HG03354 (cell line): ENCODE measurements at regions not wholly inside any gene's neighbourhood (a gene's known extent, or its start where the extent isn't known, plus 50 kb on each side); places are given as distances from the start of the nearest gene placed in this dataset.
"Not testable (repeated sequence)": the region's sequence is repeated elsewhere in the genome, so short reads cannot be mapped to it uniquely, and the experiment has no call there.

ENCODE experiments used
- ATAC-seq: cut with Tn5 transposase; IDR thresholded peaks from one replicate; pipeline ENCODE4 v1.9.1; 2021; ENCODE audit warnings: mild to moderate bottlenecking; ENCODE audit not compliant: unreplicated experiment, poor library complexity, severe bottlenecking

DNA sequence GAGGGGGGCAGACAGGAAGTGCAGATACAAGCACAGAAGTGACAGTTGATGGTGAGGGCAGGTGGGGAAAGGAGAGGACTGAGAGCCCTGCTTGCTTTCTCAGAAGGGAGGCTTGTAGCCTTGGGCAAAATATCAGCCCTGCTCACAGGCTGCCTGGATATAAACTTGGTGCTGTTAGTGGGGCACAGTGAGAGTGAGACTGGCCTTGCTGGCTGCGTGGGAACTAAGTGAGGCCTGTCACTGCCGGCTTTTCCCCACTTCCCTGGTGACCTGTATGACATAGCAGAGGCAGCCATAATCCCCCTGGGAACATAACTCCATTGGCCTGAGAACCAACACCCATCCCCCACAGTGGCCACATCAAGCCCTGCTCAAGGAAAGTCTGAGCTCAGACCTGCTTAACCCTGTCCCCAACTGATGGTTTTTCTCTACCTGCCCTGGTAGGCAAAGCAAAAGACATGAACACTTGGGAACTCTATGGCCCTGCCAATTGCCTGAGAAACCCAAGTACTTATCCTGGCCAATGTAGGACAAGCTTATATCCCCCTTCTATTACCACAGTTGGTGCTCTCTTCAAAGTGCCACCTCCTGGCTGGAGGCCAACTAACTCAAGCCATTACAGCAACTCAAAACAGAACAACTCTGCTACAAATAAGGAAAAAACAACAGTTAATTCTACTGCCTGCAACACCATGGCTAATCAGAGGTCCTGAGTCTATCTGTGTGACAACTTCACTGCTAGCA, 472.7 kb downstream of the PLPP3 start:
- ATAC-seq: no peak

DNA sequence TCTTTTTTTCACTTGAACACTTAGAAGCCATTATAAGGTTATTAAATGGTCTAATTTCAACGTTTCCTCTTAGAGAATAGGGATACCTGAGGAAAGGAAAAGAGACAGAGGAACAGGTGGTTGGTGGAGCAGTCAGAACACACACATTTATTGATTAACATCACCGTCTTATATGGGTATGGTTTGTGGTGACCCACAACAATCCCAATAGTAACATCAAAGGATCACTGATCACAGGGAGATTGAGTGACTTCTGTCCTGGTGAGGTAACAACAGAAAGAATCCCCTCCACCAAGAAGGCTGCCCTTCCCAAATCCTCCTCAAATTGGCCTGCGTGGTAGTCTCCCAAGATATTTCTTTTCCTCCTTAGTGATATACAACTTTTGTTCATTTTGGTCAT, 474.0 kb downstream of the PLPP3 start:
- ATAC-seq: no peak

DNA sequence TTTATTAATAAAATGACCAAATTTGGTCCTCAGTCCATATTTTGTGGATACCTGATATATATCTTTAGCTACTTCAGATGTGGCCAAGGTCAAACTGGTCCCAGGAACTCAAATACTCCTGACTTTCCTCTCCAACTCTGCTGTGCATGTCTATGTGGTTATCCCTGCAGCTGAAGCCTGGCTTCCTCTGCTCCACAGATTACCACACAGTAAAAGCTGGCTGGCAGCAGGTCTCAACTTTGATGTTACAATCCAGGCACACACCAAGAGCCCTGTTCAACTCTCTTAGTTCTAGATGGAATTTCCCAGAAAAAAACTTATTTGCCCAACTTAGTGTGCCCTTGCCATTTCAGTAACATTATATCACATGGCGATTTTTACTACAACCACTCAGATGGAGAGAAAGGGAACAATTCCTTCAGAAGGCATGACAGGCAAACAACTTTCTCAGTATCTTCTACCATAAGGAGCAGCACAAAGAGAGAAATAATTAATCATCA, 479.5 kb downstream of the PLPP3 start:
- no peak for ATAC-seq

DNA sequence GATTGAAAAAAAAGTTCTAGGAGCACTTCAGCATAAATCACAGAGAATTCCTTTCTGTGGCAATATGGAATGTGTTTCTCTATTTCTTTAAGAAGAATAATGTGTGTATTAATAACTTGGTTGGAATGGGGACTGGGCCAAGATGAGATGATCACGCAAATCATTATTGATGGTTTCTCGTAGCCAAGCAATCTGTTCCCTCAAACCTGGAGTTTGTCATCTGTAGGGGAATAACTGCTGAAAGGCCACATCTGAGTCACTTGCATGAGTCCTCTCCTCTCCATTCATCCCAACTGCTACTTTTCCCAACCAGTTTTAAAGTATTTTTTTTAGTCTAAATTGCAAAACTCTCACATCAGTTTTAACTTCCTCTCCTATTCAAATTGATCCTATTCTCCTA, 480.4 kb downstream of the PLPP3 start:
- ATAC-seq: no peak

DNA sequence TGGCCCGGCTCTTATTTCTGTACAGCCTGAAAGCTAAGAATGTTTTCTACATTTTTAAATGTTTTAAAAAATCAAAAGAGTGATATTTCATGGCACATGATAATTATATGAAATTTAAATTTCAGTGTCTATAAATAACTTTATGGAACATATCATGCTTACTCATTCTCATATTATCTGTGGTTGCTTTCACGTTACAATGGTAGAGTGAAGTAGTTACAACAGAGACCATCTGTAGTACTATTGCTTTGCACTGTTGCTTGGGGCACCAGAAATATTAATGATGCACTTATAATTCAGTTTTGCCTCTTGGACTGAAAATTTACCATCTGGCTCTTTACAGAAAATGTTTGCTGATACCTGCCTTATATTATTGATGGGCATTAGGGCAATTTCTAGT, 481.6 kb downstream of the PLPP3 start:
- no peak for ATAC-seq

DNA sequence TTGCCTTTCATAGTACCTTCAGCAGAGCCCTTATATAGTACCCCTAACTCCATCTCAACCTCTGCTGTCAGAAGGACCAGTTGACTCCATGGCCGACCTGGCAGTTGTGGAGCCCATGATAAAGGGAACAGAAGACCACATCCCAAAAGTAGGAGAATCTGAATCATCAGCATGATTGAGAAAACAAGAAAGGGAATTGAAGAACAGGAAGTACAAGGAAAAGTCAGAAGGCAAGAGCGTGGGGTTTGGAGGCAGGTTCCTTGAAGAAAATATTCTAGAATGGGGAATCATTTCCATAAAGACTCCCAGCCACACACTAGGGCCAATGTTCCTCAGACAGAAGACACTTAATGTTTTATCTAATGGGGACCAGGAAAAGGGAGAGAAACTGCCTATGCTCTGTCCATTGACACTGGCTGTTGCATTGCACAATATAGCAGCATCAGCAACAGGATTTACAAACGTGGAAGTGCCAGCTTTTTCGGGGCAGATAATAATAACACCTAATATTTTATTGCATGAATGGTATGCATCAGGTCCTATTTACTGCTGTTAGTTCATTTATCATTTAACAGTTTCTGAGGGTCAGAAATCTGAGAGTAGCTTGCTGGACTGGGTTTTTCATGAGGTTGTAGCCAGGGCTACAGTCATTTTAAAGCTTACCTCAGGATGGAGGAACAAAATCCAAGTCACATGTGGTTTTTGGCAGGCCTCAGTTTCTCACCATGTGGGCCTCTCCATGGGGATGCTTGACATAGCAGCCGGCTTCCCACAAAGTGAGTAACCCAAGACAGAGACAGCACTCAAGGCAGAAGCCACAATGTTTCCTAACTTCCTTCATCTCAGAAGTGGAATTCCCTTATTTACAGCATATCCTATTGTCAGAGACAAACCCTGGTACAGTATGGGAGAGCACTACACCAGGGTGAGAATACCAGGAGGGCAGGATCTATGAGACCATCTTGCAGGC, 483.4 kb downstream of the PLPP3 start:
- no peak for ATAC-seq

DNA sequence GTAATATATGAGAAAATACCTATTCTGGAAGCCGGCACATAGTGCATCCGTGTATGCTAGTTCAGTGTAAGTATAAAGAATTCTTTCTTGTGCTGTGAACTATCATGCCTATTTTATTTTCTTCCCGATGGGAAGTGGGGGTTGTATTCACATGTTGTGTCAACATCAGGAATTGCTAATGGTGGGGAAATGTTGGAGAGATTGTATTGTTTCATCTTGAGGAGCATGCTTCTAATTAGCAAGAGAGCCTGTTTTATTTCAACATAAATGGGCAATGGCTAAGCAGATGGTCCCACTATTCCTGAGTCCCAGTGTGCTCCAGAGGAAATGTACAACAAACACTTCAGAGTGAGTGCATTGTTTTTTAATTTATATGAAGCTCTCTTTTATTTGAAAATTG, 485.2 kb downstream of the PLPP3 start:
- ATAC-seq: no peak

DNA sequence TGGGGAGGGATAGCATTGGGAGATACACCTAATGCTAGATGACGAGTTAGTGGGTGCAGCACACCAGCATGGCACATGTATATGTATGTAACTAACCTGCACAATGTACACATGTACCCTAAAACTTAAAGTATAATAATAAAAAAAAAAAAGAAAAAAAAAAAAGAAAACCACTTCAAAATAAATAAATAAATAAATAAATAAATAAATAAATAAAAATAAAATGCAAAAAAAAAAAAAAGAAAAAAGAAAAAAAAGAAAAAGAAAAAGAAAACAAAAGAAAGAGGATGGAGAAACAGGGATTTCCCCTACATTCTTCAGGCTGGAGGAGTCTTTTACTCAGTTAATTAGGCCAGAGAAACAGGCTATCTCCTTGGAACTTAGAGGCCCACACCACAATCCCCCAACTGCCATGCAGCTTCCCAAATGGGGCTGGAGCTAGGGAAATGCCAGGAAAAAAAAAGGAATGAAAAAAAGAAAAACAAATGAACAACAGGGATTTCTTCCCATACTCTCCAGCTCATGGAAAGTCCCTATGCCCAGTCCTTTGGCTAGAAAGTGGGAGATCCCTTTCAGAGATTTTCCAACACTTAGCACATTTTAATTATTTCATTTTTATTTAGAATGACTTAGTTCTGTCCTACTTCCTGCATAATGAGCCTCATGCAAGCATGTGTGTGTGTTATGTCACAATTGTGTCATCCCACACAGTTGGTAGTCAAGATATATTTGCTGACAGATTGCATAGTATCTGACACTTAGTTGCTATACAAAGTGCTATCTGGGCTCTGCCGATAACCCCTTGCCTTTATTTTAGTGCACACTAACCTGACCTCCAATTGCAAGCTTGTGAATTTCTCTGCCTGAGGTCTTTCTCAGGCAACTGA, 486.4 kb downstream of the PLPP3 start:
- ATAC-seq: no peak

DNA sequence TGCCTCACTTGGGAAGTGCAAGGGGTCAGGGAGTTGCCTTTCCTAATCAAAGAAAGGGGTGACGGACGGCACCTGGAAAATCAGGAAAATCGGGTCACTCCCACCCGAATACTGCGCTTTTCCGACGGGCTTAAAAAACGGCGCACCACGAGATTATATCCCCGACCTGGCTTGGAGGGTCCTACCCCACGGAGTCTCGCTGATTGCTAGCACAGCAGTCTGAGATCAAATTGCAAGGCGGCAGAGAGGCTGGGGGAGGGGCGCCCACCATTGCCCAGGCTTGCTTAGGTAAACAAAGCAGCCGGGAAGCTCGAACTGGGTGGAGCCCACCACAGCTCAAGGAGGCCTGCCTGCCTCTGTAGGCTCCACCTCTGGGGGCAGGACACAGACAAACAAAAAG, 489.5 kb downstream of the PLPP3 start:
- ATAC-seq: not testable (repeated sequence)

DNA sequence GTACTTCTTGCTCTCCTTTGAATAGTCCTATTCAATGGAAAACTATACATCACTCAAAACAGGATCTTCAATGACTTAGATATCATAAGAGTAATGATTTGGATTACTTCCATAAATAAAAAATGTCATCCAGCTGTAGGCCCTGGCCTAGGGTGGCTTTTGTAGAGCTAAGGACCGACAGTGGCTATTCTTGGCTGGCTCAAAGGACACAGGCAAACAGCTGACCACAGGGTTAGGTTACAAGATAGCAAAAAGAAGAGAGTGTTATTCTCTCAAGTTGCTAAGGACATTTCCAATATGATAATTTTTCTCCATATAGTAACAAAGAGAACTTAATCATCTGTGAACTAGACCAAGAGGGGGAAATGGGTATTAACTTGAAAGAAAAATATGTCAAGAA, 495.1 kb downstream of the PLPP3 start:
- no peak for ATAC-seq

DNA sequence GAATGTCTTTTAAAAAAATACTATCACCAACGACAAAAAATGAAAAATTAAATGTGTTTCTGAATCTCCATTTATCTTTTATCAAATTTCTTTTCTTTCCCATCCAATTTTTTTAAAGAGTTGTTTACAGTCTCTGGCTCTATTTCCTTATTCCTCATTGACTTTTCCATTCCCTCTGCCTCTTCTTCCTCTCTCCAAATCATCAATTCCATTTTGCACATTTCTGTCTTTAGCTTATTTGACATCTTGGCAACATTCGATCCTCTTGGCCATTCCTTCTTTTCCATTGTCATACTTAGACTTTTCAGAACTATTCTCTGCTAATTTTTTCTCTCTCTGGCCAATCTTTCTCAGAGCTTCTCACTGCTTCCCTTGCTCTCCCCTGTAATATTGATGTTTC, 497.6 kb downstream of the PLPP3 start:
- ATAC-seq: no peak

DNA sequence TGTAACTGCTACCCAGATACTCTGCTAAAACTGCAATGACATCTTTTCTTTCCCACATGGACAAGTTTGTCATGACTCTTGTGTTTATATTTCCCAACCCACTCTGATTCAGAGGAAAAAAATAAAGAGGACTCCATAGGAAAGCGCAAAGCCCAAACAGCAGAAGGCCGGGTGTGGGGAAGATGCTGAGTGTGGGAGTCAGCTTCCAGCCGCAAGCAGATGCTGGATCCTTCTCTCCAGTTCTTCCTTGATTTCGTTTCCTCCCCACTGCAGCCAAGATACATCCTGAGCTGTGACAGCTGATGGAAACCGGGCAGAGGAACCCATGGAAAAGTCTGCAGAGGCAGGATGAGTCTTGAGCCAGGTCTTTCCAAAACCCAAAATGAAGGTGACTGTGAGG, 498.2 kb downstream of the PLPP3 start:
- ATAC-seq: no peak

DNA sequence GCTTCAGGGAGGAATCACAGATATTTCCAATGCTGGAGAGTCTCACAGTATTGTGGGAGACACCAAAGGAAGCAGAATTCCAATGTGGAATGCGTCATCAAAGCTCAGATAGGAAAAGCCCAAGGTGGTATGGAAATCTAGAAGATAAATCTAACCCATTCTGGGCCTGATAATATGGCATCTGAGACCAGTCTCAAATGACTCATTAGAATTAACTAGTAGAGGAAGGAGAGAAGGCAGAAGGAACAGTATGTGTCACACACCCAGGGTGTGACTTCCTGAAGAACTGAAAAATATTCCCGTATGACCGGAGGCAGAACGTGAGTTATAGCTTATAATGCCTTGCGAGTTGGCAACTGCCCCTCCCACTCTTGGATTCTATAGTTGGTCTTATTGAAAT, 499.2 kb downstream of the PLPP3 start:
- no peak for ATAC-seq

DNA sequence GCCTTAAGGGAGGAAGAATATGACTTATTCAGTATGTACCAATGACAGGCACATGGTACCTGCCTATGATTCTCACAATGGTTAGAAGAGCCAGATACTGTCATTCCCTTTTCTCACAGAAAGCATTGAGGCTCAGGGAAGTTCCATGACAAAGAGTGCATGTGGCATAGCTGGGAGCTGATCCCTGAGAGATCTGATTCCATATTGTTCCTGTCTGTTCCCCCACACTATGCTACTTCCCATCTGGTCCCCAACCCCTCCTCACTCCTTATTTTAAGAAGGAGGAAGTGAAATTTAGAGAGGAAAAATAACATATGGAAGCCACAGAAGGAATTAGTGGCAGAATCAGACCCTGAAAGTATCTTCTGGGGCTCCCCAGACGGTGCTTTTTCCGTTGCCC, 500.0 kb downstream of the PLPP3 start:
- no peak for ATAC-seq

DNA sequence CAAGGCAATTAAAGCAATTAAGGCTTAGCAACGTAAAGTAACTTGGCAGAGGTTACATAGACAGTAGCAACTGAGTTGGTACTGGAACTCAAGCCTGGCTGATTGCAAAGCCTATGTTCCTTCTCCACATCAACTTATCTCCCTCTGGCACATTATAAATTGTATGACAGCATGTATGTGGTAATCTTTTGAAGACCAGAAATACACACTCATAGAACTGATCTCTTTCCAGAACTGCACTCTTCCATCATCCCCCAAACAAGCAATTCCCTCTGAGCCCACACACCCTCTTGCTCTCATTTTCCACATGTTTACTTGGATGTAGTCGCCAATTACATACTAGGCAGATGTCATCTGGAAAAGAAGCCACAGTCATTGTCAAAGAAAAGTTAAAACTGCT, 502.2 kb downstream of the PLPP3 start:
- ATAC-seq: no peak

DNA sequence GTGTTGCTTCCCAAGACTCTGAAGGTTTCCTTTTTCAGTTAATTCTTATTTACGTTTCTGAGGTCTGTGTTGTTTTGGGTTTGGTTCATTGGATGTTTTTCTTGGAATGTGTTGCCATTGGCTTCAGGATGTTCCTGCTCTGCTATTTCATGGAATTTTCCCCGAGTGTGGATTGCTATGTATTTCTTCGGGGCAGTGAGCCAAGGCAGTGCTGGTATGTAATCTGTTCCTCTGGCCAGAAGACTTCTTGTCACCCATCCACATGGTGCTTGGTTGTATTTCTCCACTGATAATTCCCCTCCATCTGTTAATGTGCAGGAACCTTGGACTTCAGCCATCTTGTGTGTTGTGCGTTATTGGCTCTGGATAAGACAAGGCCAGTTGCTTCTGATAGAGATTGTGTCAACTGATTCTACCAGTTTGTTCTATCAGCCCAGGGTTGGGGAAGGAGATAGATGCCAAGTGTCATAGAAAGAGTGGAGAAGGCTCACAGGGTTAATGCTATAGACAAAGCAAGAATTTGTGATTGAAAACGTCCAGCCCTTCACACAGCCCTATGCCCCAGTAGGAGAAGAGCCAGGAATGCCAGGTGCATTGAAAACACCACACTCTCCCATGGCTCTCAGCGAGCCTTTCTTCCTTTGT, 505.2 kb downstream of the PLPP3 start:
- no peak for ATAC-seq

DNA sequence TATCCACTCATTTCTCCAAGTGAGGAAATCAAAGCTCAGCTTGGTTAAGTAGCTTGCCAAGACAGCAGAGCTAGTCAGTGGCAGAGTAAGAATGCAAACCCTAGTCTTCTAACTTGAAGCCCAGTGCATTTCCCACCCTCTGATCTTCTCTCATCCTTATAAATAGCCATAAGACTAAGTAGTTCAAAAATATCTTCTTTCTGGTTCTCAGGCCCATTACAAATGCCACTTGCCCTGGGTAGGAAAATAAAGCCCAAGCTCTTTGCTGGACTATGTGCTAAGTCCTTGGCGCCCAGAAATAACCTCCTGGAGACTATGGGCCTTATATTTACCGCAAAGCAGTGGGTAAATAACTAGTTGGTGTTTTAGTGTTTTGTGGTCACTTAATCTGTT, 505.8 kb downstream of the PLPP3 start:
- ATAC-seq: no peak

DNA sequence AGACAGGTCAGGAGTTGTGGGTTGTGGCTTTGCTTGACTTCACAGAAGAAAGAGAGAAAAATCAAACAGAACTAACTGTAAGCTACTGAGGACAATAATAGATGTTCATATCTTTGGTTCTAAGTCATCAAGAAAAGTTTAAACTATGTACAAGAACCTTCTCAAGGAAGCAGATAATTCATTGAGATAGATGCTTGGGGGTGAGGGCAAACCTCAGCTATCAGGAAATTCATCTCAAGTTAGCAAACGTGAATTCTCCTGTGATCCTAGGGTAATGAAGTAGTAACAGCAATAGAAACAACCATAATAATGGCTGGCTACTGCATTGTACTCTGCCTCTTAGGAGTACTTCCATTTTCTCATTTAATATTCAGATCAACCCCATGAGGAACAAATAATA, 506.2 kb downstream of the PLPP3 start:
- ATAC-seq: no peak

DNA sequence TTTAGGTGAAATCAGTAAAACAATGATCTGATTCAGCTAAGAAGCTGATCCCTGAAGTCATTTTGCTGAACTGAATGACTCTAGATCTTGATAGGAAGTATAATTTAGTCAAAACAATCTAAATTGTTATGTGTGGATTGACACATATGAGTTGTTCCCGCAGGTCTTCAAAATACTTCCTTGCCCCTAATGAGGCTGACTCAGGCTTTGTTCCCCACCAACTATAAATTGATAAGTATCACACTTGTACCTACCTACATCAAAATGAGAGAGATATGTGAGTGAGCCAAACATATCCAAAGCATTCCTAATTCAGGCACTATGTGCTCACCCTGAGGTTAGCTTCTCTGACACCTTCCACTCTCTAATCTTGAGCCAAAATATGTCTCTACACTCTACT, 507.1 kb downstream of the PLPP3 start:
- no peak for ATAC-seq

DNA sequence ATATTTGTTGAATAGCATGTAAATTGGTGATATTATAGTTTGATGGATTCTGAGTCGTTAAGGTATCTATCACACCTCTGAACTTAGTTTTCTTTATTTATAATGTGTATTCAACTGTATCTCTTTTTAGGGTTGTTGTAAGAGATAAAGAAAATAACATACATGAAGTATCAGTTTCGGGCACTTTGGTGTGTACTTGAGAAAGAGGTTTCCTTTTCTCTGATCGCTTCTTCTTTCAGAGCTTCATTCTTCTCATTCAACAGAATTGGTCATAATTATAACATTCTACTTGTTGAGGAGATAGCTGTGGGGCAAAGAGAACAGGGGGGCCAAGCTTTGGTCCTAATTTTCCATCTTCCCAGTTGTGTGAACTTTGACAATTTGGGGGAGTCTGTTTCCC, 508.0 kb downstream of the PLPP3 start:
- ATAC-seq: no peak
